ENCODE measurements at regions not wholly inside any gene's neighbourhood (a gene's known extent, or its start where the extent isn't known, plus 50 kb on each side); places are given as distances from the start of the nearest gene placed in this dataset.

- no peak for DNase-seq
These were observed 279.0 kb upstream of the ZFHX3 start for GRCh38 chr16:73326770-73327470.

- no peak for DNase-seq
These were observed 278.3 kb upstream of the ZFHX3 start for GRCh38 chr16:73326221-73326620.

- no peak for DNase-seq
These were observed 276.0 kb upstream of the ZFHX3 start for GRCh38 chr16:73323880-73324279.

- no peak for DNase-seq
These were observed 274.9 kb upstream of the ZFHX3 start for GRCh38 chr16:73322856-73323255.

GRCh38 chr16:73321853-73322252 is 273.9 kb upstream of the ZFHX3 start:
- DNase-seq: no peak

- DNase-seq: no peak
These were observed 271.8 kb upstream of the ZFHX3 start for GRCh38 chr16:73319737-73320136.

- DNase-seq: no peak
These were observed 271.3 kb upstream of the ZFHX3 start for GRCh38 chr16:73319261-73319660.

- no peak for DNase-seq
These were observed 269.5 kb upstream of the ZFHX3 start for GRCh38 chr16:73317321-73317857.

GRCh38 chr16:73315645-73316044 is 267.7 kb upstream of the ZFHX3 start:
- no peak for DNase-seq

- DNase-seq: no peak
These were observed 266.0 kb upstream of the ZFHX3 start for GRCh38 chr16:73313950-73314349.

GRCh38 chr16:73311857-73312723 is 264.2 kb upstream of the ZFHX3 start:
- no peak for DNase-seq

- DNase-seq: no peak
These were observed 260.8 kb upstream of the ZFHX3 start for GRCh38 chr16:73308771-73309170.

- DNase-seq: no peak
These were observed 259.0 kb upstream of the ZFHX3 start for GRCh38 chr16:73306901-73307413.

- no peak for DNase-seq
These were observed 256.3 kb upstream of the ZFHX3 start for GRCh38 chr16:73304008-73304774.

GRCh38 chr16:73302942-73303341 is 255.0 kb upstream of the ZFHX3 start:
- no peak for DNase-seq

- DNase-seq: no peak
These were observed 254.1 kb upstream of the ZFHX3 start for GRCh38 chr16:73301984-73302383.

- no peak for DNase-seq
These were observed 251.4 kb upstream of the ZFHX3 start for GRCh38 chr16:73299346-73299745.

- no peak for DNase-seq
These were observed 250.6 kb upstream of the ZFHX3 start for GRCh38 chr16:73298562-73298961.

- no peak for DNase-seq
These were observed 242.3 kb upstream of the ZFHX3 start for GRCh38 chr16:73290258-73290657.

GRCh38 chr16:73289232-73289631 is 241.3 kb upstream of the ZFHX3 start:
- no peak for DNase-seq

- DNase-seq: no peak
These were observed 240.6 kb upstream of the ZFHX3 start for GRCh38 chr16:73288520-73288919.

GRCh38 chr16:73287859-73288405 is 240.0 kb upstream of the ZFHX3 start:
- DNase-seq: no peak

Measured in activated CD8-positive, alpha-beta memory T cell treated with anti-CD3 and anti-CD28 coated beads, Interleukin-2, amount 50 U/mL, for 48 hours (primary cell).